A673 (cell line): ENCODE measurements at regions not wholly inside any gene's neighbourhood (a gene's known extent, or its start where the extent isn't known, plus 50 kb on each side); places are given as distances from the start of the nearest gene placed in this dataset.

ENCODE experiments used
- BruUV-seq: library from RNA; stranded (reverse); fragments of 400-500 nt; replicated peaks from 2 replicates; lab custom pipeline; 2021; lab: Mats Ljungman, UMichigan
- CTCF ChIA-PET: fragments of 300-600 bp; sonication (Branson Sonifier 250); formaldehyde crosslinking; loops from one replicate; lab custom pipeline; 2022; ENCODE audit warnings: antibody characterized with exemption; lab: Charles Lee
- POLR2A ChIA-PET: fragments of 300-600 bp; sonication (Branson Sonifier 250); formaldehyde crosslinking; loops from one replicate; lab custom pipeline; 2022; ENCODE audit warnings: antibody characterized with exemption; ENCODE audit not compliant: low non-redundant PET; lab: Charles Lee
- DNase-seq: peaks from one replicate; pipeline ENCODE4 v3.0.0-alpha.2; 2015; ENCODE audit warnings: low spot score
- H3K27ac ChIP-seq: fragments of 200-600 bp; sonication (generic); 2 replicates; pipeline ENCODE4 v1.5.1; 2016; ENCODE audit warnings: mixed run types, low read depth, mild to moderate bottlenecking, mixed read lengths, antibody characterized with exemption, low read length; ENCODE audit not compliant: poor library complexity, severe bottlenecking
- H3K27me3 ChIP-seq: fragments of 200-600 bp; sonication (generic); replicated peaks from 2 replicates; pipeline ENCODE4 v1.6.1; 2017; ENCODE audit warnings: mixed run types, low read depth, mild to moderate bottlenecking, mixed read lengths, antibody characterized with exemption, low read length; ENCODE audit not compliant: insufficient read depth, poor library complexity
- H3K36me3 ChIP-seq: fragments of 200-600 bp; sonication (generic); 2 replicates; pipeline ENCODE4 v1.6.1; 2016; ENCODE audit warnings: mixed run types, mild to moderate bottlenecking, mixed read lengths, antibody characterized with exemption, low read length; ENCODE audit not compliant: insufficient read depth, poor library complexity, severe bottlenecking
- H3K4me1 ChIP-seq: fragments of 200-600 bp; sonication (generic); 2 replicates; pipeline ENCODE4 v1.6.1; 2017; ENCODE audit warnings: mixed run types, mild to moderate bottlenecking, mixed read lengths, antibody characterized with exemption, low read length; ENCODE audit not compliant: insufficient read depth, poor library complexity, severe bottlenecking
- H3K4me3 ChIP-seq: fragments of 200-600 bp; sonication (generic); 2 replicates; pipeline ENCODE4 v1.5.1; 2016; ENCODE audit warnings: low read depth, mixed run types, mild to moderate bottlenecking, mixed read lengths, low read length; ENCODE audit not compliant: poor library complexity, severe bottlenecking
- H3K9me3 ChIP-seq: fragments of 200-600 bp; sonication (generic); 2 replicates; pipeline ENCODE4 v1.6.1; 2016; ENCODE audit warnings: mixed run types, low read depth, mild to moderate bottlenecking, mixed read lengths, antibody characterized with exemption, low read length; ENCODE audit not compliant: poor library complexity, severe bottlenecking
- CTCF ChIP-seq: fragments of 300-800, 200-600 bp; sonication (generic); conservative IDR thresholded peaks from 2 replicates; pipeline ENCODE4 v1.5.1; 2017; ENCODE audit warnings: low read depth, mild to moderate bottlenecking, antibody characterized with exemption, low read length, moderate library complexity, mixed read lengths
- EZH2 ChIP-seq: fragments of 200-600 bp; sonication (generic); IDR thresholded peaks from 2 replicates; pipeline ENCODE4 v1.6.1; 2017; ENCODE audit warnings: borderline replicate concordance, low read depth, mild to moderate bottlenecking, mixed read lengths, antibody characterized with exemption, low read length; ENCODE audit not compliant: poor library complexity, severe bottlenecking
- intact Hi-C: fragments of 100-400 bp; cut with micrococcal nuclease; formaldehyde crosslinking; loops from one replicate; pipeline ENCODE4 v1.10.0; 2022; ENCODE audit not compliant: unreplicated experiment

DNA sequence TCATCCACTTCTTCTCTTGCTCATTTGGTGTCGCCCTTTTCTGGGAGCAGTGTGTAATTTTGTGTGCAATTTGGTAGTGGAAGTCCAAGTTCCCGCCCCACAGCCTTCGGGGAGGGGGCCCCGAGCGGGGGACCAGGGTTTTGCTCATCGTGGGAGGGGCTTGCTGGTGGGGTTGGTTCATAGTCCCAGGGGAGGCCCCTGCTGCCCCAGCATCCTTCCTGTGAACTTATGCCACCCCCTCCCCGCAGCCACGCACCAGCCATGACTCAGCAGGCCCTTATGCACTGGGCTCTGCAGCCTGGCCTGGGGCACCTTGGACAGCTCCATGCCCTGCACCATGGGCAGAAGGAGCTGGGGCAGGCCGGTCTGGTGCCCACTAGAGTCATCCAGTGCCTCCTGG is 1183.6 kb downstream of the BRD1 start:
- ChIA-PET CTCF (no interaction called here), POLR2A (no interaction called here)
- DNase-seq, result peak; percentile 52
- H3K27me3 ChIP-seq, result no peaks in the 10 kb centered on the region
- H3K4me1 ChIP-seq, result peaks cover 26% of the 10 kb centered on the region
- H3K4me3 ChIP-seq, result no peak overlapping the region
- no peak for TF ChIP-seq EZH2
- no peak for TF ChIP-seq CTCF
- H3K36me3 ChIP-seq, result peaks cover 7% of the 10 kb centered on the region
- H3K27ac ChIP-seq, result peak overlapping the region; percentile 40
- no peaks in the 10 kb centered on the region for H3K9me3 ChIP-seq
- BruUV-seq, result no TSS peak
- intact Hi-C loops, result no loop called here

GRCh38 chr22:48643066-48643731 is 1184.5 kb downstream of the BRD1 start:
- peaks cover 7% of the 10 kb centered on the region for H3K36me3 ChIP-seq
- no TSS peak for BruUV-seq
- no peaks in the 10 kb centered on the region for H3K27me3 ChIP-seq
- H3K9me3 ChIP-seq, result no peaks in the 10 kb centered on the region
- no peak for DNase-seq
- ChIA-PET CTCF (no interaction called here), POLR2A (no interaction called here)
- intact Hi-C loops, result no loop called here
- H3K27ac ChIP-seq, result peak overlapping the region; percentile 54
- H3K4me3 ChIP-seq, result no peak overlapping the region
- H3K4me1 ChIP-seq, result peaks cover 26% of the 10 kb centered on the region
- no peak for TF ChIP-seq CTCF
- TF ChIP-seq EZH2, result no peak

GRCh38 chr22:48642550-48642949 is 1185.1 kb downstream of the BRD1 start:
- Histone ChIP-seq H3K4me1 (peaks cover 26% of the 10 kb centered on the region), H3K36me3 (peaks cover 7% of the 10 kb centered on the region), H3K27ac (peak overlapping the region; percentile 54), H3K27me3 (no peaks in the 10 kb centered on the region), H3K4me3 (no peak overlapping the region), H3K9me3 (no peaks in the 10 kb centered on the region)
- intact Hi-C loops, result no loop called here
- ChIA-PET CTCF (no interaction called here), POLR2A (no interaction called here)
- no TSS peak for BruUV-seq
- TF ChIP-seq CTCF (no peak), EZH2 (no peak)
- DNase-seq, result no peak
